WERI-Rb-1 (cell line): ENCODE measurements at regions not wholly inside any gene's neighbourhood (a gene's known extent, or its start where the extent isn't known, plus 50 kb on each side); places are given as distances from the start of the nearest gene placed in this dataset.

Experiments
- DNase-seq: peaks from one replicate; pipeline ENCODE4 v3.0.0-alpha.2; 2020
- H3K27ac ChIP-seq: fragments of 250-450 bp; sonication (Bioruptor Pico); 2 replicates; pipeline ENCODE4 v1.5.1; 2020; ENCODE audit warnings: mild to moderate bottlenecking, moderate library complexity
- H3K27me3 ChIP-seq: fragments of 250-450 bp; sonication (Bioruptor Pico); 2 replicates; pipeline ENCODE4 v1.5.1; 2021; ENCODE audit warnings: mild to moderate bottlenecking, low read depth, moderate library complexity; ENCODE audit not compliant: insufficient read depth, severe bottlenecking
- H3K36me3 ChIP-seq: fragments of 250-450 bp; sonication (Bioruptor Pico); 2 replicates; pipeline ENCODE4 v1.5.1; 2020; ENCODE audit warnings: mild to moderate bottlenecking, moderate library complexity
- H3K4me3 ChIP-seq: 2 replicates; pipeline ENCODE4 v1.5.1; 2011; ENCODE audit warnings: low read depth, mild to moderate bottlenecking, control low read depth, low read length
- H3K9me3 ChIP-seq: fragments of 250-450 bp; sonication (Bioruptor Pico); 2 replicates; pipeline ENCODE4 v1.5.1; 2021; ENCODE audit warnings: mild to moderate bottlenecking, moderate library complexity; ENCODE audit not compliant: severe bottlenecking
- CTCF ChIP-seq: IDR thresholded peaks from 2 replicates; pipeline ENCODE4 v1.5.1; 2011; ENCODE audit warnings: low read depth, mild to moderate bottlenecking, control low read depth, inconsistent platforms, low read length

GRCh38 chr18:72360634-72361033 is 183.5 kb downstream of the CBLN2 start:
- no peak for DNase-seq
- H3K4me3 ChIP-seq, result no peak overlapping the region
- H3K9me3 ChIP-seq, result no peaks in the 10 kb centered on the region
- no peaks in the 10 kb centered on the region for H3K36me3 ChIP-seq
- no peak overlapping the region for H3K27ac ChIP-seq
- no peaks in the 10 kb centered on the region for H3K27me3 ChIP-seq
- no peak for TF ChIP-seq CTCF

- H3K9me3 ChIP-seq, result no peaks in the 10 kb centered on the region
- no peak for DNase-seq
- H3K27ac ChIP-seq, result no peak overlapping the region
- H3K27me3 ChIP-seq, result no peaks in the 10 kb centered on the region
- TF ChIP-seq CTCF, result no peak
- H3K4me3 ChIP-seq, result no peak overlapping the region
- no peaks in the 10 kb centered on the region for H3K36me3 ChIP-seq
Observed at GRCh38 chr18:72342933-72343332, 201.2 kb downstream of the CBLN2 start.

- no peak overlapping the region for H3K27ac ChIP-seq
- no peaks in the 10 kb centered on the region for H3K27me3 ChIP-seq
- DNase-seq, result no peak
- H3K9me3 ChIP-seq, result no peaks in the 10 kb centered on the region
- H3K36me3 ChIP-seq, result no peaks in the 10 kb centered on the region
- no peak for TF ChIP-seq CTCF
- no peak overlapping the region for H3K4me3 ChIP-seq
Observed at GRCh38 chr18:72339976-72340375, 204.2 kb downstream of the CBLN2 start.

- no peaks in the 10 kb centered on the region for H3K36me3 ChIP-seq
- no peaks in the 10 kb centered on the region for H3K9me3 ChIP-seq
- no peak overlapping the region for H3K27ac ChIP-seq
- H3K4me3 ChIP-seq, result no peak overlapping the region
- no peak for TF ChIP-seq CTCF
- no peak for DNase-seq
- no peaks in the 10 kb centered on the region for H3K27me3 ChIP-seq
Observed at GRCh38 chr18:72336786-72337185, 207.4 kb downstream of the CBLN2 start.

GRCh38 chr18:72329533-72329932 is 214.6 kb downstream of the CBLN2 start:
- Histone ChIP-seq H3K27ac (no peak overlapping the region), H3K36me3 (no peaks in the 10 kb centered on the region), H3K4me3 (no peak overlapping the region), H3K27me3 (no peaks in the 10 kb centered on the region), H3K9me3 (no peaks in the 10 kb centered on the region)
- TF ChIP-seq CTCF, result no peak
- DNase-seq, result no peak

GRCh38 chr18:72325307-72325706 is 218.8 kb downstream of the CBLN2 start:
- no peaks in the 10 kb centered on the region for H3K36me3 ChIP-seq
- no peak for TF ChIP-seq CTCF
- H3K4me3 ChIP-seq, result no peak overlapping the region
- no peaks in the 10 kb centered on the region for H3K9me3 ChIP-seq
- no peaks in the 10 kb centered on the region for H3K27me3 ChIP-seq
- no peak for DNase-seq
- H3K27ac ChIP-seq, result no peak overlapping the region
